Gastroesophageal sphincter (tissue), 4 donors: ENCODE measurements at regions not wholly inside any gene's neighbourhood (a gene's known extent, or its start where the extent isn't known, plus 50 kb on each side); places are given as distances from the start of the nearest gene placed in this dataset.

Experiments
- ATAC-seq: fragments of 150-250 bp; one replicate; pipeline ENCODE4 v1.9.1; 2016; ENCODE audit warnings: mild to moderate bottlenecking, moderate library complexity
- H3K27ac ChIP-seq, 4 donors: fragments of 200-600 bp; sonication (generic) in 3 of 4; 1 replicate in 3 of 4; 2 replicates in 1 of 4; pipeline ENCODE4 v1.5.1; 2016 to 2019
- H3K27me3 ChIP-seq: fragments of 200-600 bp; sonication (generic); one replicate; pipeline ENCODE4 v1.5.1; 2019
- H3K36me3 ChIP-seq, 2 donors: fragments of 200-600 bp; sonication (generic); one replicate each; pipeline ENCODE4 v1.5.1; 2019; ENCODE audit warnings: control low read depth in 1 of 2
- H3K4me1 ChIP-seq, 3 donors: fragments of 200-600 bp; sonication (generic); 1 replicate in 2 of 3; 2 replicates in 1 of 3; pipeline ENCODE4 v1.5.1; 2016 to 2019; ENCODE audit warnings: control low read depth in 2 of 3
- H3K4me3 ChIP-seq, 2 donors: fragments of 200-600 bp; sonication (generic); one replicate each; pipeline ENCODE4 v1.5.1; 2019; ENCODE audit warnings: mild to moderate bottlenecking in 1 of 2, moderate library complexity in 1 of 2
- H3K9me3 ChIP-seq, 3 donors: fragments of 200-600 bp; sonication (generic); one replicate each; pipeline ENCODE4 v1.5.1; 2017 to 2019; ENCODE audit warnings: control low read depth in 2 of 3
- EP300 ChIP-seq: sonication (generic); formaldehyde crosslinking; IDR thresholded peaks from one replicate; pipeline ENCODE4 v1.6.1; 2017; ENCODE audit warnings: antibody characterized with exemption, mild to moderate bottlenecking
- POLR2A ChIP-seq, 2 donors: fragments of 450-650 bp; IDR thresholded peaks; one replicate each; pipeline ENCODE4 v1.6.1; 2017; ENCODE audit warnings: antibody characterized with exemption in 2 of 2, mild to moderate bottlenecking in 2 of 2, moderate library complexity in 1 of 2
- POLR2AphosphoS5 ChIP-seq: sonication (generic); formaldehyde crosslinking; IDR thresholded peaks from one replicate; pipeline ENCODE4 v1.6.1; 2017; ENCODE audit warnings: antibody characterized with exemption
- WGBS, 2 donors: methylation state at CpG; one replicate each; pipeline ENCODE4 v1.1.5; 2018; ENCODE audit warnings: low coverage in 1 of 2; 5-methylcytosine and 5-hydroxymethylcytosine counted together
- TF ChIP-seq, protein P1 (sequence below), 4 experiments: fragments of 200-600 bp in 2 of 4; fragments of 450-650 bp in 2 of 4; sonication (generic) in 1 of 4; IDR thresholded peaks; one replicate each; pipeline ENCODE4 v1.5.1; 2017 to 2019; ENCODE audit warnings: antibody characterized with exemption in 4 of 4, mild to moderate bottlenecking in 2 of 4, moderate library complexity in 2 of 4

- H3K9me3 ChIP-seq, result no peaks in the 10 kb centered on the region
- no peak overlapping the region for H3K27ac ChIP-seq
- no peak for ATAC-seq
- no peak overlapping the region for H3K4me3 ChIP-seq
- no peaks in the 10 kb centered on the region for H3K36me3 ChIP-seq
- H3K27me3 ChIP-seq, result no peaks in the 10 kb centered on the region
- peaks cover 0 to 9% (median 5%) of the 10 kb centered on the region in 3 donors for H3K4me1 ChIP-seq
- TF ChIP-seq POLR2A (IDR thresholded peaks at IDR 0.05) (no peak), POLR2AphosphoS5 (no peak), EP300 (no peak)
- TF ChIP-seq, protein P1, sequence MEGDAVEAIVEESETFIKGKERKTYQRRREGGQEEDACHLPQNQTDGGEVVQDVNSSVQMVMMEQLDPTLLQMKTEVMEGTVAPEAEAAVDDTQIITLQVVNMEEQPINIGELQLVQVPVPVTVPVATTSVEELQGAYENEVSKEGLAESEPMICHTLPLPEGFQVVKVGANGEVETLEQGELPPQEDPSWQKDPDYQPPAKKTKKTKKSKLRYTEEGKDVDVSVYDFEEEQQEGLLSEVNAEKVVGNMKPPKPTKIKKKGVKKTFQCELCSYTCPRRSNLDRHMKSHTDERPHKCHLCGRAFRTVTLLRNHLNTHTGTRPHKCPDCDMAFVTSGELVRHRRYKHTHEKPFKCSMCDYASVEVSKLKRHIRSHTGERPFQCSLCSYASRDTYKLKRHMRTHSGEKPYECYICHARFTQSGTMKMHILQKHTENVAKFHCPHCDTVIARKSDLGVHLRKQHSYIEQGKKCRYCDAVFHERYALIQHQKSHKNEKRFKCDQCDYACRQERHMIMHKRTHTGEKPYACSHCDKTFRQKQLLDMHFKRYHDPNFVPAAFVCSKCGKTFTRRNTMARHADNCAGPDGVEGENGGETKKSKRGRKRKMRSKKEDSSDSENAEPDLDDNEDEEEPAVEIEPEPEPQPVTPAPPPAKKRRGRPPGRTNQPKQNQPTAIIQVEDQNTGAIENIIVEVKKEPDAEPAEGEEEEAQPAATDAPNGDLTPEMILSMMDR (IDR thresholded peaks at IDR 0.05), result no peak
These were observed 94.9 kb downstream of the HS1BP3 start for GRCh38 chr2:20555954-20556353.

DNA sequence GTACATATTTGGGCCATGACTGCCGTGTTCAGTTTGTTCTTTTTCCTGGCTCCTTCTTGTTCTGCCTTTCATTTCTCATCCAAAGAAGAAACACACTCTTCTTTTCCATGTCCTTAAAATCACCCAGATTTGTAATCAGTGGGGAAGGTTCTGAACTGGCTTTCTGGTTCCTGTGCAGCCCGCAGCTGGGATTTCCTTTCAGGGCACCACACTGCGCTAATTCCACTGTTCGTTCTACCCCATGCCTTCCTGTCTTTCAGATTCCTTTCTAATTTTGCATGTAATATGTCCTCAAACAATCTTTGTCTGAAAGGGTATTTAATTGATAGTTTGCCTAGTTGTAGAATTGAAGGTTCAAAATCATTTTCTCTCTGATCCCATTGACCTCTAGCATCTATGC lies 94.1 kb downstream of the HS1BP3 start:
- TF ChIP-seq EP300 (no peak), POLR2A (IDR thresholded peaks at IDR 0.05) (no peak), POLR2AphosphoS5 (no peak)
- TF ChIP-seq, protein P1 (IDR thresholded peaks at IDR 0.05), result no peak
- H3K4me1 ChIP-seq, result peaks cover 0 to under 1% (median 0%) of the 10 kb centered on the region in 3 donors
- H3K27me3 ChIP-seq, result no peaks in the 10 kb centered on the region
- no peak overlapping the region for H3K27ac ChIP-seq
- no peaks in the 10 kb centered on the region for H3K36me3 ChIP-seq
- ATAC-seq, result no peak
- 45% methylated on average over 4 of the region's 4 CpGs; no CpG with 5 or more reads in 1 of the 2 donors for WGBS, 2 donors
- H3K9me3 ChIP-seq, result no peaks in the 10 kb centered on the region
- no peak overlapping the region for H3K4me3 ChIP-seq

DNA sequence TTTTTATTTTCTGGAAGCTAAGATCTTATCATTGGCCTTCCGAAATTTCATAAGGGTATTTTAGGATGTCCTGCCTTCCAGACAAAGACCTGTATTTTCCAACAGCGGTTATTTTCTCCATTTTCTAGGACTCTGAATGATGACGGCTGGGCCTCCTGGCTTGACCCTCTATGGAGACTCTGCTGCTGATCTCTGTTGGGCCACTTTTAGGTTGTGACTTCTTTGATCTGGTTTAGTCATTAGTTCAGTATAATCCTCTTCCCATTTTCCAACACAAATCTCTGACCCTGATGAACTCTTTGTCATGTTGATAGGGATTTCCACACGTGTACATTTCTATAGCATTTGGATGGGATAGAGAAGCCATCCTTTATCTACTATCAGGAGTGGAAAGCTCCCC lies 93.7 kb downstream of the HS1BP3 start:
- TF ChIP-seq POLR2AphosphoS5 (no peak), POLR2A (IDR thresholded peaks at IDR 0.05) (no peak), EP300 (no peak)
- TF ChIP-seq, protein P1 (IDR thresholded peaks at IDR 0.05), result no peak
- no peaks in the 10 kb centered on the region for H3K27me3 ChIP-seq
- no peaks in the 10 kb centered on the region for H3K4me1 ChIP-seq
- WGBS, 2 donors, result 75 to 85% methylated on average over 2 to 4 of the region's 4 CpGs
- no peaks in the 10 kb centered on the region for H3K9me3 ChIP-seq
- H3K27ac ChIP-seq, result no peak overlapping the region
- no peak for ATAC-seq
- no peaks in the 10 kb centered on the region for H3K36me3 ChIP-seq
- H3K4me3 ChIP-seq, result no peak overlapping the region

DNA sequence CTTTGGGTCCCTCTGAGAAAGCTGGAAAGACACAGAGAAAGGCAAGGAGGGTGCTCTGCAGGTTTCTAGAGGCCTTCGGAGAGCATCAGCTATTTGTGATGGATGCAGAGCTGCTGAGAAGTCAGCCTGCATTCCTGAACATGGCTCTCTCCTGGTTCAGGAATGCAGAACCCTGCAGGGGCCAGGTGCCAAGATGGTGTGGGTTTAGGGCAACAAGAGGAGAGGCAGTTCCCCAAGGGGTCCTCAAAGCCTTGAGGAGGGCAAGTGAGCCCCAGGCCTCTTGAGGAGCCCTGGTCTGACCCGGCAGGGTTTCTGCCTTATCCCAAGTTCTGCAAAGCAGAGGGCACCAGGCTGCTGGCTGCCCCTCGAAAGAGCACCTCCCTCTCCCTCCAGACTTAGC lies 93.3 kb downstream of the HS1BP3 start:
- Histone ChIP-seq H3K27ac (no peak overlapping the region), H3K9me3 (no peaks in the 10 kb centered on the region), H3K4me3 (no peak overlapping the region), H3K36me3 (no peaks in the 10 kb centered on the region), H3K4me1 (no peaks in the 10 kb centered on the region), H3K27me3 (no peaks in the 10 kb centered on the region)
- TF ChIP-seq EP300, result no peak
- no peak for TF ChIP-seq POLR2AphosphoS5
- TF ChIP-seq POLR2A (IDR thresholded peaks at IDR 0.05), result no peak
- TF ChIP-seq, protein P1 (IDR thresholded peaks at IDR 0.05), result no peak
- no peak for ATAC-seq
- WGBS, 2 donors, result 83 to 100% methylated on average over 1 of the region's 3 CpGs

- no peak for ATAC-seq
These were observed 92.3 kb downstream of the HS1BP3 start for GRCh38 chr2:20558391-20559150.

More at GRCh38 chr2:20558391-20559150, 92.3 kb downstream of the HS1BP3 start:
- no peaks in the 10 kb centered on the region for H3K36me3 ChIP-seq
- no peak overlapping the region for H3K4me3 ChIP-seq
- H3K4me1 ChIP-seq, result no peaks in the 10 kb centered on the region
- no peak overlapping the region for H3K27ac ChIP-seq
- no peaks in the 10 kb centered on the region for H3K9me3 ChIP-seq
- H3K27me3 ChIP-seq, result no peaks in the 10 kb centered on the region
- 90 to 96% methylated on average over 4 to 5 of the region's 12 CpGs for WGBS, 2 donors
- TF ChIP-seq POLR2AphosphoS5, result no peak
- TF ChIP-seq, protein P1 (IDR thresholded peaks at IDR 0.05), result no peak
- TF ChIP-seq EP300, result no peak
- TF ChIP-seq POLR2A (IDR thresholded peaks at IDR 0.05), result no peak
